GM12875 (cell line): ENCODE measurements at regions not wholly inside any gene's neighbourhood (a gene's known extent, or its start where the extent isn't known, plus 50 kb on each side); places are given as distances from the start of the nearest gene placed in this dataset.

Source experiments
- H3K4me3 ChIP-seq: one replicate; pipeline ENCODE4 v1.5.1; 2011; ENCODE audit warnings: low read depth, low read length, control low read depth
- CTCF ChIP-seq: IDR thresholded peaks from 2 replicates; pipeline ENCODE4 v1.5.1; 2011; ENCODE audit warnings: low read depth, mild to moderate bottlenecking, control low read depth, inconsistent platforms, low read length, moderate library complexity, borderline replicate concordance; ENCODE audit not compliant: insufficient read depth

DNA sequence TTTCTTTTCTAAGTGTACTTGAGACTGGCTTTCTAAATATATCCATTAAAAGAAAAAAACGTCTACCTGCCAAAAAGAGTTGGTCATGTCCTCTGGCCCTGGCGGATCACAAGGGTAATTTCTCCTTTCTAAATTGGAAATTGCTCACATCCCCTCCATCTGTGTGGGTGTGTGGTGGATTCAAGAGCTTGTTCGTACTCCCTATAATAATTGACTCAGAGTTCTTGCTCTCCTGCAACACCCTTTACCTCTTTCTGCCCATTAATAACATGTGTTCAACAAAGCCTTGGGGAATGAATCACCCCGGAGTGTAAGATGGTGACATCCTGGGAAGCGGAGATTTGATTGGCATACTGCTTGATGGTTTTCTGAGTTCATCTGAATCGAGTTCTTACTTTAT lies 263.8 kb downstream of the ALDH8A1 start:
- H3K4me3 ChIP-seq: no peak overlapping the region
- TF ChIP-seq CTCF: no peak

DNA sequence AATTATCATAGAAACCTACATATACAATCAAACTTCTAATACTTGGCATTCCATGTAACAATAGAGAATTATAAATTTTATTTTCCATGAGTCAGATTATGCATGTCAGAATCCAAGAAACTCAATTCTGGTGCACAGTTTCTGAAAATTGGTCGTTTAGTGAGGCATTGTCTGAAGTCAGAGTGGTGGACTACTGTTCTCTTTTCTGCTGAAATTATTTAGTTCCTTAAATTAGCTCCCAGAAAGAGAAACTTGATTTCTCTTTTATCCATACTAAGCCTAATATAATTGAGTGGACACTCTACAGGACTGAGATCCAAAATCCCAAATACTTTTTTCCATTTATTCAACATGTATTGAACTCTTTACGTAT lies 265.5 kb downstream of the ALDH8A1 start:
- TF ChIP-seq CTCF: no peak
- no peak overlapping the region for H3K4me3 ChIP-seq

- no peak for TF ChIP-seq CTCF
- H3K4me3 ChIP-seq: no peak overlapping the region
Measured at GRCh38 chr6:134683783-134684422, 266.0 kb downstream of the ALDH8A1 start.

GRCh38 chr6:134680433-134680832 lies 269.5 kb downstream of the ALDH8A1 start:
- no peak overlapping the region for H3K4me3 ChIP-seq
- no peak for TF ChIP-seq CTCF

DNA sequence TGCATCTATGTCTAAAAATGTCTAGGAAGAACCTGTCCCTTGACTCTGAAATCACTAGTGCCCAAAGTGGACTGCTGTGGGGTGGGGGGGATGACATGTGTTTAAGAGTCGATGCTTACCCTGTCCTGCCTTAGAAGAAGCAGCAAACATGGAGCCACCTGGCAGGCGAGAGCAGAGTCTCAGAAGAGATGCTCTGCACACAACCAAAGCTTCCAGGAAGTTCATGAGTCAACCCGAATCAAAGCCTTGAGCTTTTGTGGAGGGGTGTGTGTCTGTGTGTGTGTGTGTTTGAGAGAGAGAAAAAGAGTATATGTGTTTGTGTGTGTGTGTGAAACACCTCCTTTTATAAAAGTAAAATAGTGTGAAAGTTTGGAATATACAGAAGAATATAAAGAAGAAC lies 269.9 kb downstream of the ALDH8A1 start:
- no peak for TF ChIP-seq CTCF

DNA sequence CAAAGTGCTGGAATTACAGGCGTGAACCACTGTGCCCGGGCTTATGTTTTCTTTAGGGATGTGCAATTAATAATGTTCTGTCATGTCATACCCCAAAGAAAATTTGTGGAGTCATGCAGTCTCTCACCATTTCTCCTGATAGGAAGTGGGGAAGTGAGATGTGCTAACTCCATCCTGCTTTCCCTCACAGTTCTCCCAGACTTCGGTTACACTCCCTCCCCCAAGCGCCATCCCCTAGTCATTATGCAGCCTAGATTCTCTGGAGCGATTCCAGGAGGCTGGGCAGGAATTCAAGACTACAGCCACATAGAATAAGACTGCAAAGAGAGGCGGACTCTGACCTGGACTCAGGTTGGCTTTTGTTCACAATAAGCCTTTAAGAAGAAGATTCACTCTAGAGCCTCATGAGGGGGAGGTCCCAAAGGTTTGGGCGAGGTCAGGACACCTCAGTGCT lies 271.4 kb downstream of the ALDH8A1 start:
- TF ChIP-seq CTCF: no peak
- no peak overlapping the region for H3K4me3 ChIP-seq

More for the DNA sequence above, 269.9 kb downstream of the ALDH8A1 start:
- no peak overlapping the region for H3K4me3 ChIP-seq
